ENCODE measurements at regions not wholly inside any gene's neighbourhood (a gene's known extent, or its start where the extent isn't known, plus 50 kb on each side); places are given as distances from the start of the nearest gene placed in this dataset.

DNA sequence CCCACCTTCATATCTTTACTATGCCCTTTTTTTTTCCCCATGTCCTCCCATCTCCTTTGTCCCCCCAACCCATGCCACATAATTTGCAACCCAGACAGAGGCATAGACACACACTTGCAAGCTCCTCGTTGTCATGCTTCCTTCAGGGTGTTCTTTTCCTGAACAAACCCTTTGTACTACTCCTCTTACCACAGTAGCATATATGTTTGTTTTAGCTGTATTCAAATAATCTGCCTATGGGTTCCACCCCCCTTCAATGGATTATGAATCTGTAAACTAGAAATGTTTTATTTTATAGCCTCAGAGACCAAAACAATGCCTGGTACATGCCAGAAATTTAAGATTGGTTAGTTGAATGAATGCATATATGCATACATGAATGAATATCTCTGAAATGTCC is 307.1 kb upstream of the E2F7 start:
- no peak for FAIRE-seq
- TF ChIP-seq PAX5 (IDR thresholded peaks at IDR 0.05; ENCODE audit: insufficient read depth, low read length, severe bottlenecking) = no peak
- no peak for TF ChIP-seq POU2F2 (IDR thresholded peaks at IDR 0.05; ENCODE audit: low read depth, low read length)
- no peak for TF ChIP-seq TAF1 (IDR thresholded peaks at IDR 0.05; ENCODE audit: low read depth, low read length)
- no peak for TF ChIP-seq SPI1 (IDR thresholded peaks at IDR 0.05; ENCODE audit: low read depth, low read length)
- no peak for TF ChIP-seq POLR2AphosphoS5 (IDR thresholded peaks at IDR 0.05; ENCODE audit: low read depth, low read length)
- no peak for TF ChIP-seq POLR2A (IDR thresholded peaks at IDR 0.05; ENCODE audit: low read depth, low read length)
- DNase-seq (ENCODE audit: insufficient read length, low spot score) = no peak

DNA sequence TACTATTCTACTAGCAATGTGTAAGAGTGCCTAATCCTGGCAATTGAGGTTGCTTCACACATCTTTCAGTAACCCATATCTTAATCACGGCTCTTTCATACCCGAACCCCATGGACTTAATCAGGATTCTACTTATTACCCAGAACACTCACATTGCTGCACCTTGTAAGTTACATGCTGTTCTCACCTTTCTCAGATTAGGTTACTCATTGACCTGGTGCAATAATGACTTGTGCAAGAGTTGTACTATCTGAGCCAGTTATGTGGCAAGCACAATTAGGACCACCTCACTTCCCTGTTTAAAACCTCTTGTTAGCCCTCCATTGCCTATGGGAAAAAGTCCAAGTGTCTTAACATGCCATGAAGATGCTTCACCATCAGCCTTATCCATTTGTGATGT is 306.7 kb upstream of the E2F7 start:
- FAIRE-seq (no peak), DNase-seq (ENCODE audit: insufficient read length, low spot score) (no peak)
- no peak for TF ChIP-seq POU2F2 (IDR thresholded peaks at IDR 0.05; ENCODE audit: low read depth, low read length)
- no peak for TF ChIP-seq PAX5 (IDR thresholded peaks at IDR 0.05; ENCODE audit: insufficient read depth, low read length, severe bottlenecking)
- no peak for TF ChIP-seq TAF1 (IDR thresholded peaks at IDR 0.05; ENCODE audit: low read depth, low read length)
- TF ChIP-seq SPI1 (IDR thresholded peaks at IDR 0.05; ENCODE audit: low read depth, low read length) = no peak
- TF ChIP-seq POLR2A (IDR thresholded peaks at IDR 0.05; ENCODE audit: low read depth, low read length) = no peak
- TF ChIP-seq POLR2AphosphoS5 (IDR thresholded peaks at IDR 0.05; ENCODE audit: low read depth, low read length) = no peak

DNA sequence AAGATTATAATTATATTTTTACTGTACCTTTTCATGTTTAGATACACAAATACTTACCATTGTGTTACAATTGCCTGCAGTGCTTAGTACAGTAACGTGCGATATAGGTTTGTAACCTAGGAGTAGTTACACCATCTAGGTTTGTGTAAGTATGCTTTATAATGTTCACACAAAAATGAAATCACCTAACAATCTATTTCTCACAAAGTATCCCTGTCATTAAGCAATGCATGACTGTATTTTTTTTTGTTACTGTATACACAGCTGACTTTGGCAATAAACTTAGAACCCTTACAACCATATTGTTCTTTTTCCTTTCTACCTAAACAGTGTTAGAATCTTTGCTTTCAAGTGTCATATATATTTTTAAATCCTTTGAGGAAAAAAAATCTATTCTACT is 303.0 kb upstream of the E2F7 start:
- FAIRE-seq (no peak), DNase-seq (ENCODE audit: insufficient read length, low spot score) (no peak)
- TF ChIP-seq PAX5 (IDR thresholded peaks at IDR 0.05; ENCODE audit: insufficient read depth, low read length, severe bottlenecking) = no peak
- TF ChIP-seq POU2F2 (IDR thresholded peaks at IDR 0.05; ENCODE audit: low read depth, low read length) = no peak
- TF ChIP-seq SPI1 (IDR thresholded peaks at IDR 0.05; ENCODE audit: low read depth, low read length) = no peak
- no peak for TF ChIP-seq POLR2AphosphoS5 (IDR thresholded peaks at IDR 0.05; ENCODE audit: low read depth, low read length)
- no peak for TF ChIP-seq POLR2A (IDR thresholded peaks at IDR 0.05; ENCODE audit: low read depth, low read length)
- no peak for TF ChIP-seq TAF1 (IDR thresholded peaks at IDR 0.05; ENCODE audit: low read depth, low read length)

DNA sequence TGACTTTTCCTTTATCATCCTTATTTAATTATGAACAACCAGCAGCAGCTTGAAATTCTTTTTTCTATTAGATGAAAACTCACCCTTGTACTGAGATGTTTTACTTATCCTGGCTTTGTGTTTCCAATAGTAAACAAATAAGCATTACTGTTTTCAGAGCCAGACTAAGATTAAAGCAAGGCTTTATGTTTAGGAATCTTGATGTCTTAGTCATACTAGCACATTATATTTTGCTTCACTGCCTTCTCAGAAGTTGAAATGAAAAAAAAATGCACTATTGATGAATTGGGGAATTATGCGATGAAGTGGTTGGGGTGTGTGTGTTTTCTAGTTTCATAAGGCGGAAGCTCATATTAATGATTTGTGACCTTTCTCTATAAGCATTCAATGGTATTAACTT is 301.2 kb upstream of the E2F7 start:
- TF ChIP-seq POLR2A (IDR thresholded peaks at IDR 0.05; ENCODE audit: low read depth, low read length) (no peak), POU2F2 (IDR thresholded peaks at IDR 0.05; ENCODE audit: low read depth, low read length) (no peak), POLR2AphosphoS5 (IDR thresholded peaks at IDR 0.05; ENCODE audit: low read depth, low read length) (no peak), PAX5 (IDR thresholded peaks at IDR 0.05; ENCODE audit: insufficient read depth, low read length, severe bottlenecking) (no peak), TAF1 (IDR thresholded peaks at IDR 0.05; ENCODE audit: low read depth, low read length) (no peak), SPI1 (IDR thresholded peaks at IDR 0.05; ENCODE audit: low read depth, low read length) (no peak)
- no peak for DNase-seq (ENCODE audit: insufficient read length, low spot score)
- FAIRE-seq = no peak

DNA sequence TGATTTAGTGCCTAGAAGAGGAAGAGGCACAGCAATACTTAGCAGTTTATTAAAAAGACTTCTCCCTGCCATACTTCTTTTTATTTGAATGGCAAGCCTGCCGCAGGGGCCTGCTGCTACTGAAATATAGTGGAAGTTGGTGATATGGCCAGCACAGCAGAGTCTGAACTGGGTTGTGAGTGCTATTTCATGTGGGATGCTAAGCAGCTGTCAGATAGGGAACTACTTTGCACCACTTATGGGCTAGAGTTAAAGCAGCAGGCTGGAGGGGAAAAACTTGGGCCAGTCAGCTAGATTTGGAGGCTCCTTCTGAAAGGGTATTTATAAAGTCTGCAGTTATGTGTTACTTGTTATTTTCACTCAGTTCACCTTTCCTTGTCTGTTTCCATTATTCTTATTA is 299.0 kb upstream of the E2F7 start:
- FAIRE-seq = no peak
- TF ChIP-seq PAX5 (IDR thresholded peaks at IDR 0.05; ENCODE audit: insufficient read depth, low read length, severe bottlenecking) (no peak), POU2F2 (IDR thresholded peaks at IDR 0.05; ENCODE audit: low read depth, low read length) (no peak), SPI1 (IDR thresholded peaks at IDR 0.05; ENCODE audit: low read depth, low read length) (no peak), POLR2AphosphoS5 (IDR thresholded peaks at IDR 0.05; ENCODE audit: low read depth, low read length) (no peak), TAF1 (IDR thresholded peaks at IDR 0.05; ENCODE audit: low read depth, low read length) (no peak)
- DNase-seq (ENCODE audit: insufficient read length, low spot score) = no peak

DNA sequence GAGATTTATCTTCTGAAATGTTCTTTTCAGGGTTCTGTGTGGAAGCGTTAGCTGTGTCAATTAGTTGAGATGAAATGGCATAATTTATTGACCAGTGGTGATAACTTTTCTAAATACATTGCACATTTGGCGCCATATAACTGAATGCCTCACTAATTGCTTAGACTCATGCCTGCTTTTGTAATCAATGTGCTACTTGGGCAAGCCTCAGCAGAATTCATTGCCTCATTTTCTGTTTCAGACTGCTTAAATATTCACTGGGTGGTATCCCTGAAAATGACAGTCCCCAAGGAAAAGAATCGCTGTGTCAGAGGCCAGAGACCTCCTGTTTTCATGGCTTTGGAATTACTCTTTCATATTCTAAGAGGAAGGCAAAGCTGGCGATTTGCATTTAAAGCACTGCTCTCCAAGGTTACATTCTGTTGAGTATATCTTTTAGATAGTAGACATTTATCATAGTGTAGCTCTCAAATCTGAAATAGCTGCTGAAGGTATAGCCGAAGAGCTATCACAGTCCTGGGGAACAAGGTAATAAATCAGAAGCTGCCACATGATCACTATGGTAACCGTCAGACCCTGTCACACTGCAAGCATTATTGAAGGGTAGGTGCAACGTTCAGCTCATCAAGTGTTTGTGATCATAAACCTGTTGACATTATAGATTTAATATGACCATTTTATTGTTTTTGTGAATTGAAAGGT is 297.3 kb upstream of the E2F7 start:
- no peak for DNase-seq (ENCODE audit: insufficient read length, low spot score)
- no peak for FAIRE-seq
- no peak for TF ChIP-seq POLR2A (IDR thresholded peaks at IDR 0.05; ENCODE audit: low read depth, low read length)
- no peak for TF ChIP-seq TAF1 (IDR thresholded peaks at IDR 0.05; ENCODE audit: low read depth, low read length)
- no peak for TF ChIP-seq POLR2AphosphoS5 (IDR thresholded peaks at IDR 0.05; ENCODE audit: low read depth, low read length)
- no peak for TF ChIP-seq PAX5 (IDR thresholded peaks at IDR 0.05; ENCODE audit: insufficient read depth, low read length, severe bottlenecking)
- TF ChIP-seq SPI1 (IDR thresholded peaks at IDR 0.05; ENCODE audit: low read depth, low read length) = no peak
- no peak for TF ChIP-seq POU2F2 (IDR thresholded peaks at IDR 0.05; ENCODE audit: low read depth, low read length)

DNA sequence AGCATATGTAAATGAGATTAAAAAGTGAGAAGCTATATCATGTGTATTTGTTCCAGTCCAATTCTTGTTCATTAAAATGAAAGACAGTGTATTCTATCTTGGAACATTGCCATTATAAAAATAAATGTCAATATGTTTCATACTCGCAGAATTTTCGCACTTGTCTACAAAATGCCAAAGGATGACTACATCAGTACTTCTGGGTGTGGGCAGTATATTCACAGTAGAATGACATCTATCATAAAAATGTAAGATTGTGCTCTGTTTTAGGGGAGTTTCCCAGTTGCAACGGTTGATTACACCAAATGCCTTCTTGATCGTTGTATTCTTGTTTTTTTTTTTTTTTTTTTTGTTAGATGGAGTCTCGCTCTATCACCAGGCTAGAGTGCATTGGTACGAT is 292.3 kb upstream of the E2F7 start:
- DNase-seq (ENCODE audit: insufficient read length, low spot score) (no peak), FAIRE-seq (no peak)
- TF ChIP-seq POU2F2 (IDR thresholded peaks at IDR 0.05; ENCODE audit: low read depth, low read length) = no peak
- TF ChIP-seq POLR2A (IDR thresholded peaks at IDR 0.05; ENCODE audit: low read depth, low read length) = no peak
- TF ChIP-seq POLR2AphosphoS5 (IDR thresholded peaks at IDR 0.05; ENCODE audit: low read depth, low read length) = no peak
- TF ChIP-seq PAX5 (IDR thresholded peaks at IDR 0.05; ENCODE audit: insufficient read depth, low read length, severe bottlenecking) = no peak
- TF ChIP-seq TAF1 (IDR thresholded peaks at IDR 0.05; ENCODE audit: low read depth, low read length) = no peak
- TF ChIP-seq SPI1 (IDR thresholded peaks at IDR 0.05; ENCODE audit: low read depth, low read length) = no peak

DNA sequence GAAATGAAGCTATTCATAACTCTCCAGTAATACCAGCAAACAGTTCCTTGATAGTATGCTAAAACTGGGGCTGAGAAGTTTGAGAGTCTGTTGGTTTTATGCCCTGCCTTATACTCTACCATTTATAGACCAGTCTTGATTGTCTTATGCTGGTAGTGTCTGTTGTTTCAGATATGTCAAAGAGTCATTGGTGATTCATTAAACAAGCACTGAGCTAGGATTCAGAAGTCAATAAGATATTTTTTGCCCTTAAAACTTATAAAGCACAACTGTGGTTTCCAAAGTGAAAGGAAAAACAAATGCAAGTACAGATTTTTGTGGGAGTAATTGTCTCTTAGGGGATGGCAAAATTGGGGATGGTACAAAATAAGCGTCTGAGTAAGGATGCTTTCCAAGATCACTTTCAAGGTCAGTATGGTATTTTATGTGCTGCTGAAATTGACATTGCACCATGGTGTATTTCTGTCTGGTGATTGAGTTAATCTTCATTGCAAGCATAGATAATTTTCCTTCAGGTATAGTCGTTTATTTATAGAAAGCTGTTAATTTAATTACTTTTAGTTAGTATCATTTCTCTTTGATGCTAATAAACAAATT is 289.5 kb upstream of the E2F7 start:
- TF ChIP-seq TAF1 (IDR thresholded peaks at IDR 0.05; ENCODE audit: low read depth, low read length) = no peak
- no peak for TF ChIP-seq POLR2A (IDR thresholded peaks at IDR 0.05; ENCODE audit: low read depth, low read length)
- TF ChIP-seq POU2F2 (IDR thresholded peaks at IDR 0.05; ENCODE audit: low read depth, low read length) = no peak
- no peak for TF ChIP-seq PAX5 (IDR thresholded peaks at IDR 0.05; ENCODE audit: insufficient read depth, low read length, severe bottlenecking)
- no peak for TF ChIP-seq SPI1 (IDR thresholded peaks at IDR 0.05; ENCODE audit: low read depth, low read length)
- no peak for DNase-seq (ENCODE audit: insufficient read length, low spot score)
- FAIRE-seq = no peak

DNA sequence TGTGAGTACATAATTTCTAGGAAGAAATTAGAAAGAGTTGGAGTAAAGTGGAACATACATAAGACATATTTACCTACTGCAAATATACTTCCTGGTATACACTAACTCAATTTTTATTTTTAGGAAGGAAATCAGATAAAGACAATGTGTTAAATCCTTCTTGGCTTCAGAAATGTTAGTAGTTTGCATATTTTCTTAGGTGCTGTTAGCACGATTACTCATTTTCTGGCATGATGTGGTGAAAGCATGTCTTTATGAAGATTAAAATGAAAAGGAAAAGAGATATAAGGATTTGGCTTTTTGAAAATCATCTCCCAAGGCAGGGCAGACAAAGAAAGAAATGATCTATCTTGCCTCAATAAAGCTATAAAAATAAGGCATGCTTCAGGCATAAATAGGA is 287.6 kb upstream of the E2F7 start:
- no peak for FAIRE-seq
- DNase-seq (ENCODE audit: insufficient read length, low spot score) = no peak
- TF ChIP-seq SPI1 (IDR thresholded peaks at IDR 0.05; ENCODE audit: low read depth, low read length) (no peak), TAF1 (IDR thresholded peaks at IDR 0.05; ENCODE audit: low read depth, low read length) (no peak), POU2F2 (IDR thresholded peaks at IDR 0.05; ENCODE audit: low read depth, low read length) (no peak), POLR2A (IDR thresholded peaks at IDR 0.05; ENCODE audit: low read depth, low read length) (no peak)

DNA sequence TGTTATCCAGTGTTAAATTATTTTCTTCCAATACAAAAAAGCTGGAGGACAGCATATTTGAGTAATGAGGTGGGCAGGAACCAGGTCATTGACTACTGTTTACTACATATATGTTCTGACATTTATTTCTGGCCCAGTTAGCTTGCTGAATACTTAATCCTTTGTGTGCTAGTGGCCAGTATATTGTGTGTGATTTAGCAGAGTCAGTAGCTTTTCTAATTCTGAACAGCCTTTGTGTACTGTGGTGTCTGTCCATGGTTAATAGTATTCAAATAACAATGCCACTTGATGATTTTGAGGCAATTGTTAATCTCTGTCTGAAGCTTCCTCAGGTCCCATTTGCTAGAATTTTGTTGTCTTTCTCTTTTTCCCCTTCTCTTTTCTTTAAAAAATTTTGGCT is 286.5 kb upstream of the E2F7 start:
- no peak for DNase-seq (ENCODE audit: insufficient read length, low spot score)
- TF ChIP-seq POLR2AphosphoS5 (IDR thresholded peaks at IDR 0.05; ENCODE audit: low read depth, low read length) = no peak
- no peak for TF ChIP-seq POU2F2 (IDR thresholded peaks at IDR 0.05; ENCODE audit: low read depth, low read length)
- no peak for FAIRE-seq
